Right lobe of liver (tissue), 4 donors: ENCODE measurements at regions not wholly inside any gene's neighbourhood (a gene's known extent, or its start where the extent isn't known, plus 50 kb on each side); places are given as distances from the start of the nearest gene placed in this dataset.

ENCODE experiments used
- CTCF ChIP-seq, 4 donors: fragments of 200-600 bp in 3 of 4; fragments of 450-650 bp in 1 of 4; IDR thresholded peaks; one replicate each; pipeline versions ENCODE4 v1.5.1 to v1.8.0; 2016 to 2022; ENCODE audit warnings: antibody characterized with exemption in 4 of 4, mild to moderate bottlenecking in 2 of 4
- POLR2A ChIP-seq: fragments of 450-650 bp; IDR thresholded peaks from one replicate; pipeline ENCODE4 v1.6.1; 2017; ENCODE audit warnings: antibody characterized with exemption, mild to moderate bottlenecking
- donor health status: DM: no; HTN: no; CAD: no.
- donor health status: DM: no; HTN: no; CAD: no.
- donor health status: DM: no; HTN: yes; CAD: no.

DNA sequence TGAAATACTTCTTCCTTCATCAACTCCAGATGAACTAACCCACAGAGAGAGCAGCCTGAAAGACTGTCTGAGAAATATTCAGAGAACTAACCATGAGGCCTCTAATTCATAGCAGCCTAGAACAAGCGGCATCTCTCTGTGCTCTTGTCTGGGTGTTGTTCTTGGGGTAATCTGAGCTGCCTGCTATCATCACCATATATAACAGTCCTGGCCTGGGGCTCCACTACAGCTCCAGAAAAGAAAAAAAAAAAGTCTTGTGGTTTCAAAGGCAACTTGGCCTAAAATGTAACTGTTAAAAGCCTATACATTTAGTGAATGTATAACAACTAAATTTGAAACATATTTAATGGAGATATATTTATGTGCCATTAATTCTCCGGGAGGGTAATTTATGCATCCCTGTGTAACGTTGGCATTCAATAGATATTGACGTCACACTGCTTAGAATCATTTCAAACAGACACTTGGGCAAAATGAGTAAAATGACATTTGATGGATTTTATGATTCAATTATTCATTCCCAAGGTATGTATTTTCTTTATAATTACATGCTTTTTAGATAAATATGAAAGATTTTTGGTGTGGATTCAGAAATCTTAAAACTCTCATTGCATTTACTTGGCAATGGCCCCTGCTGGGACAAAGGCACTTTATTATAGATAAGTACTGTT lies 294.3 kb downstream of the HRH4 start:
- TF ChIP-seq POLR2A: no peak
- no peak for TF ChIP-seq CTCF (IDR thresholded peaks at IDR 0.05)
